Breast epithelium (tissue), 3 donors: ENCODE measurements at regions not wholly inside any gene's neighbourhood (a gene's known extent, or its start where the extent isn't known, plus 50 kb on each side); places are given as distances from the start of the nearest gene placed in this dataset.

Experiments used
- POLR2AphosphoS5 ChIP-seq, 3 donors: sonication (generic); formaldehyde crosslinking; IDR thresholded peaks; one replicate each; pipeline ENCODE4 v1.6.1; 2017; ENCODE audit warnings: antibody characterized with exemption in 3 of 3
- TF ChIP-seq, protein P1 (sequence below), 3 donors: fragments of 450-650 bp; IDR thresholded peaks; one replicate each; pipeline ENCODE4 v1.5.1; 2016 to 2017; ENCODE audit warnings: antibody characterized with exemption in 3 of 3, mild to moderate bottlenecking in 3 of 3, moderate library complexity in 3 of 3

- TF ChIP-seq, protein P1, sequence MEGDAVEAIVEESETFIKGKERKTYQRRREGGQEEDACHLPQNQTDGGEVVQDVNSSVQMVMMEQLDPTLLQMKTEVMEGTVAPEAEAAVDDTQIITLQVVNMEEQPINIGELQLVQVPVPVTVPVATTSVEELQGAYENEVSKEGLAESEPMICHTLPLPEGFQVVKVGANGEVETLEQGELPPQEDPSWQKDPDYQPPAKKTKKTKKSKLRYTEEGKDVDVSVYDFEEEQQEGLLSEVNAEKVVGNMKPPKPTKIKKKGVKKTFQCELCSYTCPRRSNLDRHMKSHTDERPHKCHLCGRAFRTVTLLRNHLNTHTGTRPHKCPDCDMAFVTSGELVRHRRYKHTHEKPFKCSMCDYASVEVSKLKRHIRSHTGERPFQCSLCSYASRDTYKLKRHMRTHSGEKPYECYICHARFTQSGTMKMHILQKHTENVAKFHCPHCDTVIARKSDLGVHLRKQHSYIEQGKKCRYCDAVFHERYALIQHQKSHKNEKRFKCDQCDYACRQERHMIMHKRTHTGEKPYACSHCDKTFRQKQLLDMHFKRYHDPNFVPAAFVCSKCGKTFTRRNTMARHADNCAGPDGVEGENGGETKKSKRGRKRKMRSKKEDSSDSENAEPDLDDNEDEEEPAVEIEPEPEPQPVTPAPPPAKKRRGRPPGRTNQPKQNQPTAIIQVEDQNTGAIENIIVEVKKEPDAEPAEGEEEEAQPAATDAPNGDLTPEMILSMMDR (IDR thresholded peaks at IDR 0.05), result no peak
- no peak for TF ChIP-seq POLR2AphosphoS5 (IDR thresholded peaks at IDR 0.05)
Measured at GRCh38 chr3:159246385-159246784, 444.5 kb downstream of the MFSD1 start.
